Sciatic nerve (tissue), 2 donors: ENCODE measurements at regions not wholly inside any gene's neighbourhood (a gene's known extent, or its start where the extent isn't known, plus 50 kb on each side); places are given as distances from the start of the nearest gene placed in this dataset.

Experiments
- ATAC-seq: fragments of 200-7000 bp; cut with Tn5 transposase; one replicate; pipeline ENCODE4 v1.9.1; 2020; ENCODE audit warnings: mild to moderate bottlenecking, moderate library complexity
- DNase-seq: peaks from one replicate; pipeline ENCODE4 v3.0.0-alpha.2; 2020; ENCODE audit warnings: low spot score
- intact Hi-C: fragments of 100-400 bp; cut with DNase I; formaldehyde crosslinking; loops from one replicate; pipeline ENCODE4 v1.14.2; 2022
- donor health status: DM: no; HTN: no; CAD: no.
- donor health status: DM: no; HTN: no; CAD: no.

- ATAC-seq, result no peak
- intact Hi-C loops, result no loop called here
- DNase-seq, result no peak
Measured at GRCh38 chr16:5383737-5384136, 286.1 kb upstream of the EEF2KMT start.

GRCh38 chr16:5382484-5382883 is 284.9 kb upstream of the EEF2KMT start:
- DNase-seq, result no peak
- intact Hi-C loops, result no loop called here
- no peak for ATAC-seq

DNA sequence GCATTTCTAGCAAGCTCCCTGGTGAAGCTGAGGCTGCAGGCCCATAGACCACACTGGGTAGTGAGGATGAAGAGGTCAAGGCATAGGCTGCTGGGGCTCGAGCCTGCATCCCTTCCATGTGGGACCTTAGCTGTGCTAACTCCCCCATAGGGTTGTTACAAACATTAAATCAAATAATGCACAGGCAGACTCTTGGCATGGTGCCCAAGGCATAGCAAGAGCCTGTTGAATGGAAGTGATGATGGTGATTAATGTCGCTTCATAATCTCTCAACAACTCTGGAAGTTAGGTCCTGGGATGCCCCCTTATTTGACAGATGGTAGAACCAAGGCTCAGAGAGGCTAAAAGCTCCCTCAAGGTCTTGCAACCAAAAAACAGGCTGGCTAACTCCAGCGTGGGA is 283.9 kb upstream of the EEF2KMT start:
- intact Hi-C loops, result no loop called here
- ATAC-seq (no peak), DNase-seq (no peak)

- intact Hi-C loops, result no loop called here
- DNase-seq (no peak), ATAC-seq (no peak)
Measured at GRCh38 chr16:5379954-5380353, 282.4 kb upstream of the EEF2KMT start.

DNA sequence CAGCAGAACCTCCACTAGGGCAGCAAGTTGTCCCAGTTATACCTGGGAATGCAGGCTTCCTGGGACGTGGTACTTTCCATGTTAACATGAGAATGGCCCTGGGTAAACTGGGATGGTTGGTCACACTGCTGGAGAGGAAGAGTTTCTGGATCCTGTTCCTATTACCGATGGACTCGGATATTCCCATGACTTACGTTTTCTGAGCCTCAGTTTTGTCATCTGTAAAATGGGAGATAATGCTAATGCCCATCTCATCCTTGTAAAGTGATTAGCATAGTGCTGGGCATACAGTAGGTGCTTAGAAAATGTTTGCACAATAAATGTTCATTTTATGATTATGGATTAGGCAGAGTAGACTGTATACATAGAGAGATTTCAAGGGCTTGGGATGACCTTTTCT is 280.9 kb upstream of the EEF2KMT start:
- intact Hi-C loops, result no loop called here
- DNase-seq (no peak), ATAC-seq (no peak)

GRCh38 chr16:5377280-5377898 is 279.8 kb upstream of the EEF2KMT start:
- no peak for DNase-seq
- intact Hi-C loops, result no loop called here
- ATAC-seq, result no peak

DNA sequence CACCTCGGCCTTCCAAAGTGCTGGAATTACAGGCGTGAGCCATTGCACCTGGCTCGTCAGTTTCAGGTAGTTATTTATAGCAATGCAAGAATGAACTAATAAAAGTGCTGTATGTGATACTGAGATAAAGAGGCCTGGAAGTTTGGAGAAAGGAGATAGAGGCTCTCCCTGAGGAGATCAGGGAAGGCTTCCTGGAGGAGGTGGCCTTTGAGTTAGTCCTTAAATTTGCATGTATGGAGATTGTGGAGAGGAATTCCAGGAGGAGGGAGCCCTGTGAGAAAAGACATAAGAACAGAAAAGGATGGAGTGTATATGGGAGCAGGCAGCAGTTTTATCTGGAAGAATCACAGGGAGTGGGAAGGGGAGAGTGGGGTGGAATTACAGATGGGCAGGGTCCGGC is 276.6 kb upstream of the EEF2KMT start:
- ATAC-seq, result no peak
- intact Hi-C loops, result no loop called here
- DNase-seq, result no peak

DNA sequence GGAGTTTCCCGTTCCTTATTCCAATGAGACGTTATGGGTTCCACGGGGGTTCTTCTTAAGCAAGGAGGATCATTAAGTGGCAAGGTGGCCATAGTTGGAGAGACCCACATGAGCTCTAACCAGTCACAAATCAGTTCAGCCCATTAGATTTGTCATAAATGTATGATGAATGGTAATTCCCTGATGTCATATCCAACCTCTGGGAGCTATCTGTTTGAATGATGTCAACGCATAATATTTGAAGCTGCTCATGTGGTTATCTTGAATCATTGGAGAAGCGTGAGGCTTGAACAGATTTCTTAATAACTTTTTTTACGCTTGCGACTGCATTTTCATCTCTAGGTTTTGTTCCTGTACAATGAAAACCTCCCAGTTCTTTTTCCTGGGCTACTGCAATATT is 270.4 kb upstream of the EEF2KMT start:
- intact Hi-C loops, result no loop called here
- ATAC-seq (no peak), DNase-seq (no peak)

GRCh38 chr16:5366126-5366525 is 268.5 kb upstream of the EEF2KMT start:
- intact Hi-C loops, result no loop called here
- ATAC-seq, result no peak
- no peak for DNase-seq

DNA sequence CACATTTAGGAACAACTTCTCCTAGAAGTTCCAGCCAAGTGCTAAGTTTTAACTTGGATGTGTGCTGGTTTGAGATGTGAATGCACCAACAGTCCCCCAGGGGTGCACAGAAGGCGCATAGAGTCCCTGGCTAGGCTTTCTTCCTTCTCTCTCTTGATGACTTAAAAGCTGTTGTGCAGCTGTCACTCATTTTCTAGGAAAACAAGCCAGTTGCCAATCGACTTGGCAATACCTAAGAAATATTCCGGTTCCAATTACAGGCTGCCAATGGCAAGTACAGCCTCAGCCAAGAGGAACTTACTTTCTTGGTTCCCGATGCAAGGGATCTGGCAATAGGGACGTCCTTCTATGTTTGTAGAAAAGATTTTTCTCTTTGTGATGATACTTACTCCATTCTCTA is 266.6 kb upstream of the EEF2KMT start:
- DNase-seq (no peak), ATAC-seq (no peak)
- intact Hi-C loops, result no loop called here

DNA sequence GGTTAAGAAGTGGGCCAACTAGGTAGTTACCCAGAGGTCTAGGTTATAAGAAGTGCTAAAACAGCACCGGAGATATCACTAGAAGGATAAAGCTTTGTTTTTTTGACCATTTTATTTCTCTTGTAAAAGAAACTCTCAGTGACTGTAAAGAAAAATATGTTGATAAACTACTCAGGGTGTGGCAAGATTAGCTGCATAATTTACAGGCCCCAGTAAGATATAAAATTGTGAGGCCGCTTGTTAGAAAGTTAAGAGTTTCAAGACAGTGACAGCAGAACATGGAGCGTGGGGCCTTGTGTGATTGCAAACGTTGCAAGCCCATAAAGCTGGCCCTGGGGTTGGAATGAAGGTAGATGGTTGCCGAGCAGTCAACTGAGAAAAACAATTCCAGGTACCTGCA is 263.7 kb upstream of the EEF2KMT start:
- no peak for DNase-seq
- intact Hi-C loops, result no loop called here
- no peak for ATAC-seq

DNA sequence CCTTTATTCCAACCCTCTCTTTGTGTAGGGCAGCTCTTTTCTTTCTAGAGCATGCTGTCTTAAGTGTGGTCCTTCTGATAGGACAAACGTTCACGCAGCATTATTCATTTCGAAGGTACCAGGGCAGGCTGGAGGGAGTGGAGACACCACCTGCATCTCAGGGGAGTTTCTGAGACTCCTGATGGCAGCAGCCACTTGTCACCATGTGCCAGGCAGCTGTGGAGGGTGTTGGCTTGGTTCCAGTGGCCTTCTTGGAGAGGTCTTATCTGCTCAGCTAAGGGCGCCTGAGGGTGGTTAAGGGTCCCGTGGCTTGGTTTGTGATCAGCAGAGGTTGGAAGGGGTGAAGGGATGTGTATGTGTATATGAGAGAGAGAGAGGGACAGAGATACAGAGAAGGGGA is 257.1 kb upstream of the EEF2KMT start:
- ATAC-seq (no peak), DNase-seq (no peak)
- intact Hi-C loops, result no loop called here

- ATAC-seq (no peak), DNase-seq (no peak)
- intact Hi-C loops, result no loop called here
Measured at GRCh38 chr16:5349670-5350517, 252.3 kb upstream of the EEF2KMT start.

- no peak for ATAC-seq
Measured at GRCh38 chr16:5349101-5349500, 251.5 kb upstream of the EEF2KMT start.

GRCh38 chr16:5347561-5347960 is 250.0 kb upstream of the EEF2KMT start:
- intact Hi-C loops, result no loop called here
- ATAC-seq (no peak), DNase-seq (no peak)

More at GRCh38 chr16:5349101-5349500, 251.5 kb upstream of the EEF2KMT start:
- intact Hi-C loops, result no loop called here
- DNase-seq, result no peak

DNA sequence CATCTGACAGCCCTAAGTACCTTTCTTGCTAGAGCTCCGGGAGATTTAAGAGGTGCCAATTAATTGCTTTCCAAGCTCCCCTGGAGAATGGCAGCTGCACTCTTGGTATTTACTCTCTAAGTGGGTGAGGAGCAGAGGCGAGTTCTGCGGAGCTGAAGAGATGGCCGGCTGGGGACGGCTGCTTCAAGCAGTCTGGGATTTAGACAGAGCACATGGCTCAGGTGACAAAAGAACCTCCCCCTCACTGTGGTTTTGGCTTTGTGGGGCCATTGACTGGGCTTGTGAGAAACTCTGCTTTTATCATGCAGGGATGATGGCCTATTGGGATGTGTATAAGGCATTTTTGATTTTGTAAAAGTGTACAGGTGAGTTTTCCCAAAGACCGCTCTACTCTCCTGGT is 239.3 kb upstream of the EEF2KMT start:
- DNase-seq (no peak), ATAC-seq (no peak)
- intact Hi-C loops, result no loop called here

GRCh38 chr16:5333991-5334390 is 236.4 kb upstream of the EEF2KMT start:
- DNase-seq, result no peak
- intact Hi-C loops, result no loop called here
- ATAC-seq, result no peak

DNA sequence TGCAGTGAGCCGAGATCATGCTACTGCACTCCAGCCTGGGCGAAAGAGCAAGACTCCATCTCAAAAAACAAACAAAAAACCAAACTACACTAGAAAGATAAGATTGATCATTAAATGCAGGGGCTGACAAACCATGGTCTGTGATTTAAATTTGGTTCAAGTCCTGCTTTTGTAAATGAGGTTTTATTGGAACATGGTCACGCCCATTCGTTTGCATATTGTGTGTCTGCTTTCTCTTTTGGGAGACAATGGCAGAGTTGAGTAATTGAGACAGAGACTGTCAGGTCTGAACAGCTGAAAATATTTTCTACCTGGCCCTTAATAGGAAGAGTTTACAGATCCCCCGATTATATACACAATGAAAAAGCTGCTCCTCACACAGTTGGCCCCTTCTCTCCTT is 235.5 kb upstream of the EEF2KMT start:
- no peak for ATAC-seq
- intact Hi-C loops, result no loop called here
- DNase-seq, result no peak

DNA sequence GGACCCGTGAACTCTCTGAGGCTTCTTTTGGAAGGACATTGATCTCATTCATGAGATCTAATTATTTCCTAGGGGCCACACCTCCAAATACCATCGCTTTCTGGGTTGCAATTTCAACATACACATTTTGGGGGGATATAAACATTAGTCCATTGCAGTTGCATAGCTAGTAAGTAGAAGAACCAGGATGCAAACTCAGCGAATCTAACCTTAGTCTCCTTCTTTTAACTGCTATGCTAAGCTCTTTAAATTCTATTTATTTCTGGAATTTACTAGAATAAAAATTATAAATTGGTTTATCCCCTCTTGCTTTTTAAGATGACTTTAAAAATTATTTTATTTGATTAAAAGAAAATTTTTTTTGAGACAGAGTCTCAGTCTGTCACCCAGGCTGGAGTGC is 232.5 kb upstream of the EEF2KMT start:
- no peak for ATAC-seq
- DNase-seq, result no peak

DNA sequence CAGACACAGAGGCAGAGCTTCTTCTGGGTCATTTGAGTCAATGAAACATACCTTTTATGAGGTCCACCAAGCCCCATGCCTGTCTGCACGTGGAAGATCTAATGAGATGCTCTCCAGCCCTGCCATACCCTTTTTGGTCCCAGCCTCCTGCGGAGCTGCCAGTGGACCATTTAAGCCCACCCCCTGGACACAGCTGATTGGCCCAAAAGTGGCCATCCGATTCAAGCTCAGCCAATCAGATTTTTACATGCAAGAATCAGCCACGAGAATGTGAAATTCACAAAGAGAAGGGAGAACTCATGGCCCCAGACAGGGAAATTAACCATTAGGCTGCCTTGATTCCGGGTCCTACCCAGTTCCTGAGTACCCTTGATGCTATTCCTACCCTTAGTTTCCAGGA is 231.0 kb upstream of the EEF2KMT start:
- ATAC-seq, result no peak
- no peak for DNase-seq
- intact Hi-C loops, result no loop called here

More for the DNA sequence above, 232.5 kb upstream of the EEF2KMT start:
- intact Hi-C loops, result no loop called here

DNA sequence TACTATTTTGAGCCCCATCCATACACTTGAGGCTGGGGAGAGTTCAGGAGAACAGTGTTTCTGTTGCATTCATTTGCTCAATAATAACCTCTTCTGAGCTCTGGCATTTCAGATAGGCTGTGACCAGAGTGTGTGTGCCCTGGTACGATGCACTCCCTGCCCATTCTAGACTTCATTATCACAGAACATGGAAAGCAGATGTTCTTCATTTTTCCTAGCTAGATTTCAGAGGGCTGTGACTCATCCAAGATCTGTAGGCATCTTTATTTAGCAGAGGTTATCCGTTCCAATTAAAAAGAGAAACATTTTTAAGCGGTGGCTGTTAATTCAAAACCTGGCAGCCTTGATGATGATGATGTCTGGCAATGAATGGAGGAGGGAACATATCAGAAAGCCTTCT is 228.8 kb upstream of the EEF2KMT start:
- intact Hi-C loops, result no loop called here
- DNase-seq (no peak), ATAC-seq (no peak)
